Type B pancreatic cell (in vitro differentiated cells): ENCODE measurements at regions not wholly inside any gene's neighbourhood (a gene's known extent, or its start where the extent isn't known, plus 50 kb on each side); places are given as distances from the start of the nearest gene placed in this dataset.

ENCODE experiments used
- DNase-seq: peaks from one replicate; pipeline ENCODE4 v3.0.0; 2021; ENCODE audit warnings: mixed read lengths; ENCODE audit not compliant: unreplicated experiment; ENCODE audit errors: extremely low spot score
- H3K27ac Mint-ChIP-seq: 2 replicates; pipeline ENCODE4 v1.8.0; 2021; ENCODE audit warnings: mild to moderate bottlenecking, mixed read lengths
- H3K27me3 Mint-ChIP-seq: 2 replicates; pipeline ENCODE4 v1.8.0; 2021; ENCODE audit warnings: mixed read lengths
- H3K36me3 Mint-ChIP-seq: 2 replicates; pipeline ENCODE4 v1.8.0; 2021; ENCODE audit warnings: mixed read lengths
- H3K4me1 Mint-ChIP-seq: one replicate; pipeline ENCODE4 v1.8.0; 2021; ENCODE audit warnings: mixed read lengths; ENCODE audit not compliant: unreplicated experiment
- H3K4me3 Mint-ChIP-seq: 2 replicates; pipeline ENCODE4 v1.8.0; 2021; ENCODE audit warnings: mild to moderate bottlenecking, mixed read lengths
- H3K9me3 Mint-ChIP-seq: 2 replicates; pipeline ENCODE4 v1.8.0; 2021; ENCODE audit warnings: mixed read lengths
- CTCF ChIP-seq: fragments of 200-600 bp; sonication (generic); conservative IDR thresholded peaks from 2 replicates; pipeline ENCODE4 v1.5.0; 2021; ENCODE audit warnings: antibody characterized with exemption, mild to moderate bottlenecking

- Mint-ChIP-seq H3K9me3 (no peaks in the 10 kb centered on the region), H3K4me3 (no peak overlapping the region), H3K27me3 (no peaks in the 10 kb centered on the region), H3K27ac (no peak overlapping the region), H3K36me3 (no peaks in the 10 kb centered on the region), H3K4me1 (no peaks in the 10 kb centered on the region)
- no peak for TF ChIP-seq CTCF
- no peak for DNase-seq
These were observed 584.6 kb downstream of the MCTP2 start for GRCh38 chr15:94815914-94816313.

- H3K27ac Mint-ChIP-seq, result no peak overlapping the region
These were observed 598.8 kb downstream of the MCTP2 start for GRCh38 chr15:94829887-94830884.

GRCh38 chr15:94834000-94834399, 602.6 kb downstream of the MCTP2 start:
- Mint-ChIP-seq H3K4me3 (no peak overlapping the region), H3K9me3 (peaks cover 4% of the 10 kb centered on the region), H3K27ac (no peak overlapping the region), H3K27me3 (no peaks in the 10 kb centered on the region), H3K4me1 (no peaks in the 10 kb centered on the region), H3K36me3 (no peaks in the 10 kb centered on the region)
- TF ChIP-seq CTCF, result no peak
- DNase-seq, result no peak

More at GRCh38 chr15:94829887-94830884, 598.8 kb downstream of the MCTP2 start:
- Mint-ChIP-seq H3K9me3 (peaks cover 4% of the 10 kb centered on the region), H3K4me1 (no peaks in the 10 kb centered on the region), H3K36me3 (no peaks in the 10 kb centered on the region), H3K27me3 (no peaks in the 10 kb centered on the region), H3K4me3 (no peak overlapping the region)
- no peak for DNase-seq
- no peak for TF ChIP-seq CTCF

GRCh38 chr15:94834494-94834893, 603.1 kb downstream of the MCTP2 start:
- Mint-ChIP-seq H3K9me3 (peaks cover 4% of the 10 kb centered on the region), H3K4me3 (no peak overlapping the region), H3K36me3 (no peaks in the 10 kb centered on the region), H3K27ac (no peak overlapping the region), H3K4me1 (no peaks in the 10 kb centered on the region), H3K27me3 (no peaks in the 10 kb centered on the region)
- no peak for TF ChIP-seq CTCF
- DNase-seq, result no peak

- Mint-ChIP-seq H3K36me3 (no peaks in the 10 kb centered on the region), H3K4me1 (no peaks in the 10 kb centered on the region), H3K9me3 (peaks cover 3% of the 10 kb centered on the region), H3K4me3 (no peak overlapping the region), H3K27ac (no peak overlapping the region), H3K27me3 (no peaks in the 10 kb centered on the region)
- DNase-seq, result no peak
- TF ChIP-seq CTCF, result no peak
These were observed 606.9 kb downstream of the MCTP2 start for GRCh38 chr15:94838281-94838680.
